Body of pancreas (tissue), 4 donors: ENCODE measurements at regions not wholly inside any gene's neighbourhood (a gene's known extent, or its start where the extent isn't known, plus 50 kb on each side); places are given as distances from the start of the nearest gene placed in this dataset.

Experiments
- POLR2A ChIP-seq, 3 donors: fragments of 450-650 bp; IDR thresholded peaks; one replicate each; pipeline ENCODE4 v1.6.1; 2016; ENCODE audit warnings: antibody characterized with exemption in 3 of 3, mild to moderate bottlenecking in 2 of 3
- TF ChIP-seq, protein P1 (sequence below), 7 experiments: fragments of 450-650 bp in 4 of 7; fragments of 200-600 bp in 3 of 7; sonication (generic) in 3 of 7; IDR thresholded peaks; one replicate each; pipeline ENCODE4 v1.5.1; 2016 to 2019; ENCODE audit warnings: antibody characterized with exemption in 7 of 7

DNA sequence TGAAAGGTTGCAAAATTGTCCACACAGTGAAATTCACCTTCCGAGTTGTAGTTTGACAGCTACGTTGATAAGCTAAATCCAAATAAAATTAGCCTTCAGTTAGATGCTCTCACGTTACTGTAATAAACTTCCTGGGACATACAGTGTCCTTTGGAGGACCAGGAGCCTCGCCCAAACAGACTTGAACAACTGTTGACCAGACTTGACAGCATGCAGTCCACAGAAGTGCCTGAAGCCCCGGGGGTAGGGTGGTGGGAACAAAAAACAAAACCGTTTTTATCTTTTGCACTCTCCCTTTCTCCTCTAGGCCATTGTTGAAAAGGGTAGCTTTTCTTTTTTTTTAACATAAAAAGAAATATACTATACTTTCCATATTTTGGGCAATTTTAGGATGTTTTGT, 172.8 kb upstream of the SAMSN1 start:
- TF ChIP-seq, protein P1, sequence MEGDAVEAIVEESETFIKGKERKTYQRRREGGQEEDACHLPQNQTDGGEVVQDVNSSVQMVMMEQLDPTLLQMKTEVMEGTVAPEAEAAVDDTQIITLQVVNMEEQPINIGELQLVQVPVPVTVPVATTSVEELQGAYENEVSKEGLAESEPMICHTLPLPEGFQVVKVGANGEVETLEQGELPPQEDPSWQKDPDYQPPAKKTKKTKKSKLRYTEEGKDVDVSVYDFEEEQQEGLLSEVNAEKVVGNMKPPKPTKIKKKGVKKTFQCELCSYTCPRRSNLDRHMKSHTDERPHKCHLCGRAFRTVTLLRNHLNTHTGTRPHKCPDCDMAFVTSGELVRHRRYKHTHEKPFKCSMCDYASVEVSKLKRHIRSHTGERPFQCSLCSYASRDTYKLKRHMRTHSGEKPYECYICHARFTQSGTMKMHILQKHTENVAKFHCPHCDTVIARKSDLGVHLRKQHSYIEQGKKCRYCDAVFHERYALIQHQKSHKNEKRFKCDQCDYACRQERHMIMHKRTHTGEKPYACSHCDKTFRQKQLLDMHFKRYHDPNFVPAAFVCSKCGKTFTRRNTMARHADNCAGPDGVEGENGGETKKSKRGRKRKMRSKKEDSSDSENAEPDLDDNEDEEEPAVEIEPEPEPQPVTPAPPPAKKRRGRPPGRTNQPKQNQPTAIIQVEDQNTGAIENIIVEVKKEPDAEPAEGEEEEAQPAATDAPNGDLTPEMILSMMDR (IDR thresholded peaks at IDR 0.05): no peak
- TF ChIP-seq POLR2A (IDR thresholded peaks at IDR 0.05): no peak
